Endothelial cell of umbilical vein (primary cell): ENCODE measurements at regions not wholly inside any gene's neighbourhood (a gene's known extent, or its start where the extent isn't known, plus 50 kb on each side); places are given as distances from the start of the nearest gene placed in this dataset.

Source experiments
- BruUV-seq: library from RNA; stranded (reverse); fragments of 400-500 nt; replicated peaks from 2 replicates; lab custom pipeline; 2021; lab: Mats Ljungman, UMichigan
- CTCF ChIA-PET: fragments of 300-600, 350-600 bp; sonication (Branson Sonifier 250); formaldehyde crosslinking; loops from one replicate; lab custom pipeline; 2021; ENCODE audit warnings: antibody characterized with exemption, inconsistent platforms; lab: Charles Lee
- POLR2A ChIA-PET: fragments of 300-600, 350-600 bp; sonication (Branson Sonifier 250); formaldehyde crosslinking; loops from one replicate; lab custom pipeline; 2021; ENCODE audit warnings: antibody characterized with exemption, inconsistent platforms; lab: Charles Lee
- DNase-seq: peaks from one replicate; pipeline ENCODE4 v3.0.0-alpha.2; 2011; ENCODE audit warnings: low read depth, low spot score
- FAIRE-seq: peaks from 2 replicates; lab custom pipeline; 2011; peaks lifted over from hg19 to GRCh38; lab: Jason Lieb, UNC
- H2AFZ ChIP-seq: 2 replicates; pipeline ENCODE4 v1.6.0; 2012; ENCODE audit warnings: low read depth, low read length, control low read depth, inconsistent platforms
- H3K27ac ChIP-seq: 2 replicates; pipeline ENCODE4 v1.5.1; 2011; ENCODE audit warnings: low read depth, mild to moderate bottlenecking, control low read depth, low read length, moderate library complexity; ENCODE audit not compliant: insufficient read depth
- H3K27me3 ChIP-seq, 2 experiments: 2 replicates each; pipeline versions ENCODE4 v1.6.0 to v1.6.1; 2011; ENCODE audit warnings: low read length in 2 of 2, mixed read lengths in 1 of 2; ENCODE audit not compliant: control insufficient read depth in 2 of 2, insufficient read depth in 2 of 2
- H3K36me3 ChIP-seq, 2 experiments: 2 replicates in 1 of 2; 3 replicates in 1 of 2; pipeline ENCODE4 v1.5.1; 2011; ENCODE audit warnings: low read length in 2 of 2, mild to moderate bottlenecking in 1 of 2, moderate library complexity in 1 of 2; ENCODE audit not compliant: control insufficient read depth in 2 of 2, insufficient read depth in 2 of 2; ENCODE audit errors: extremely low read depth in 1 of 2
- H3K4me1 ChIP-seq: 3 replicates; pipeline ENCODE4 v1.5.1; 2011; ENCODE audit warnings: mild to moderate bottlenecking, low read length; ENCODE audit not compliant: control insufficient read depth, insufficient read depth; ENCODE audit errors: extremely low read depth
- H3K4me2 ChIP-seq: 2 replicates; pipeline ENCODE4 v1.6.1; 2011; ENCODE audit warnings: low read length, control low read depth, mixed read lengths; ENCODE audit not compliant: insufficient read depth
- H3K4me3 ChIP-seq, 3 experiments: fragments of 200-600 bp in 1 of 3; sonication (generic), shearing (Covaris generic) in 1 of 3; replicated peaks in 1 of 3; 2 replicates each; pipeline ENCODE4 v1.5.1; 2011 to 2016; ENCODE audit warnings: control low read depth in 3 of 3, low read length in 3 of 3, mild to moderate bottlenecking in 2 of 3, inconsistent platforms in 1 of 3, low read depth in 1 of 3, moderate library complexity in 1 of 3; ENCODE audit not compliant: insufficient read depth in 1 of 3
- H3K79me2 ChIP-seq: 2 replicates; pipeline ENCODE4 v1.6.0; 2012; ENCODE audit warnings: low read length, inconsistent platforms; ENCODE audit not compliant: control insufficient read depth, insufficient read depth
- H3K9ac ChIP-seq: replicated peaks from 2 replicates; pipeline ENCODE3; 2011; ENCODE audit warnings: low read length, control low read depth; ENCODE audit not compliant: insufficient read depth; ENCODE audit errors: extremely low read depth
- H3K9me1 ChIP-seq: replicated peaks from 3 replicates; pipeline ENCODE4 v1.6.0; 2011; ENCODE audit warnings: mild to moderate bottlenecking, low read length; ENCODE audit not compliant: control insufficient read depth, insufficient read depth; ENCODE audit errors: extremely low read depth
- H3K9me3 ChIP-seq: replicated peaks from 2 replicates; pipeline ENCODE4 v1.5.1; 2012; ENCODE audit warnings: low read length, inconsistent platforms; ENCODE audit not compliant: control insufficient read depth, insufficient read depth
- H4K20me1 ChIP-seq: replicated peaks from 2 replicates; pipeline ENCODE3; 2011; ENCODE audit warnings: mild to moderate bottlenecking, low read length; ENCODE audit not compliant: control insufficient read depth, insufficient read depth; ENCODE audit errors: extremely low read depth
- EZH2 ChIP-seq: IDR thresholded peaks from 2 replicates; pipeline ENCODE4 v1.6.1; 2012; ENCODE audit warnings: borderline replicate concordance, low read depth, mild to moderate bottlenecking, moderate library complexity, low read length, inconsistent platforms; ENCODE audit not compliant: severe bottlenecking
- FOS ChIP-seq: IDR thresholded peaks from 2 replicates; pipeline ENCODE4 v1.6.1; 2011; ENCODE audit warnings: mild to moderate bottlenecking, low read length, moderate library complexity, borderline replicate concordance; ENCODE audit not compliant: insufficient read depth
- GATA2 ChIP-seq: IDR thresholded peaks from 2 replicates; pipeline ENCODE4 v1.7.0; 2011; ENCODE audit warnings: low read depth, mild to moderate bottlenecking, moderate library complexity, mixed read lengths, low read length; ENCODE audit not compliant: insufficient read length, insufficient read depth
- JUN ChIP-seq: IDR thresholded peaks from 2 replicates; pipeline ENCODE4 v1.6.1; 2011; ENCODE audit warnings: borderline replicate concordance, low read depth; ENCODE audit not compliant: insufficient read length, insufficient read depth
- MYC ChIP-seq: IDR thresholded peaks from one replicate; pipeline ENCODE4 v1.6.1; 2011; ENCODE audit warnings: mild to moderate bottlenecking, low read depth, low read length
- POLR2A ChIP-seq: IDR thresholded peaks from 2 replicates; pipeline ENCODE4 v1.6.1; 2012; ENCODE audit warnings: low read depth, mild to moderate bottlenecking, control low read depth, low read length
- POLR2AphosphoS5 ChIP-seq: IDR thresholded peaks from 2 replicates; pipeline ENCODE4 v1.6.1; 2012; ENCODE audit warnings: low read depth, mild to moderate bottlenecking, control low read depth, low read length, moderate library complexity; ENCODE audit not compliant: insufficient read depth
- dilution Hi-C: fragments of 300-500 bp; cut with MboI; formaldehyde crosslinking; loops from one replicate; pipeline ENCODE4 v1.15.0; 2019; ENCODE audit warnings: low sequenced_read_pairs; ENCODE audit not compliant: extremely low pct_ligation_motif_present
- intact Hi-C: fragments of 100-400 bp; cut with micrococcal nuclease; formaldehyde crosslinking; loops from one replicate; pipeline ENCODE4 v1.10.0; 2022
- TF ChIP-seq, protein P1 (sequence below): IDR thresholded peaks from 2 replicates; pipeline ENCODE4 v1.6.1; 2011; ENCODE audit not compliant: insufficient read depth, insufficient read length
- TF ChIP-seq, protein P2 (sequence below), 2 donors: IDR thresholded peaks; 1 replicate in 1 of 2; 2 replicates in 1 of 2; pipeline ENCODE4 v1.5.1; 2011; ENCODE audit warnings: low read length in 2 of 2, mild to moderate bottlenecking in 2 of 2, moderate library complexity in 2 of 2, control low read depth in 1 of 2, inconsistent platforms in 1 of 2, low read depth in 1 of 2; ENCODE audit not compliant: insufficient read depth in 1 of 2; ENCODE audit errors: extremely low read depth in 1 of 2

GRCh38 chr3:147760941-147761340 is 351.8 kb downstream of the ZIC1 start:
- BruUV-seq: no TSS peak
- Histone ChIP-seq H3K9me3 (no peaks in the 10 kb centered on the region), H3K4me2 (no peak overlapping the region), H3K9ac (no peak overlapping the region), H3K36me3 (no peaks in the 10 kb centered on the region), H2AFZ (no peak overlapping the region), H4K20me1 (no peaks in the 10 kb centered on the region), H3K4me1 (no peaks in the 10 kb centered on the region), H3K79me2 (no peaks in the 10 kb centered on the region), H3K9me1 (no peaks in the 10 kb centered on the region), H3K27ac (no peak overlapping the region), H3K4me3 (no peak overlapping the region), H3K27me3 (no peaks in the 10 kb centered on the region)
- dilution Hi-C loops: no loop called here
- TF ChIP-seq JUN: no peak
- TF ChIP-seq, protein P1, sequence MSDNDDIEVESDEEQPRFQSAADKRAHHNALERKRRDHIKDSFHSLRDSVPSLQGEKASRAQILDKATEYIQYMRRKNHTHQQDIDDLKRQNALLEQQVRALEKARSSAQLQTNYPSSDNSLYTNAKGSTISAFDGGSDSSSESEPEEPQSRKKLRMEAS: no peak
- TF ChIP-seq GATA2: no peak
- no peak for TF ChIP-seq EZH2
- TF ChIP-seq, protein P2, sequence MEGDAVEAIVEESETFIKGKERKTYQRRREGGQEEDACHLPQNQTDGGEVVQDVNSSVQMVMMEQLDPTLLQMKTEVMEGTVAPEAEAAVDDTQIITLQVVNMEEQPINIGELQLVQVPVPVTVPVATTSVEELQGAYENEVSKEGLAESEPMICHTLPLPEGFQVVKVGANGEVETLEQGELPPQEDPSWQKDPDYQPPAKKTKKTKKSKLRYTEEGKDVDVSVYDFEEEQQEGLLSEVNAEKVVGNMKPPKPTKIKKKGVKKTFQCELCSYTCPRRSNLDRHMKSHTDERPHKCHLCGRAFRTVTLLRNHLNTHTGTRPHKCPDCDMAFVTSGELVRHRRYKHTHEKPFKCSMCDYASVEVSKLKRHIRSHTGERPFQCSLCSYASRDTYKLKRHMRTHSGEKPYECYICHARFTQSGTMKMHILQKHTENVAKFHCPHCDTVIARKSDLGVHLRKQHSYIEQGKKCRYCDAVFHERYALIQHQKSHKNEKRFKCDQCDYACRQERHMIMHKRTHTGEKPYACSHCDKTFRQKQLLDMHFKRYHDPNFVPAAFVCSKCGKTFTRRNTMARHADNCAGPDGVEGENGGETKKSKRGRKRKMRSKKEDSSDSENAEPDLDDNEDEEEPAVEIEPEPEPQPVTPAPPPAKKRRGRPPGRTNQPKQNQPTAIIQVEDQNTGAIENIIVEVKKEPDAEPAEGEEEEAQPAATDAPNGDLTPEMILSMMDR (IDR thresholded peaks at IDR 0.05; ENCODE audit: extremely low read depth in 1 of 2, insufficient read depth in 1 of 2, low read depth in 1 of 2, low read length in 2 of 2): no peak
- no peak for TF ChIP-seq POLR2A
- no peak for TF ChIP-seq MYC
- no peak for TF ChIP-seq POLR2AphosphoS5
- no peak for TF ChIP-seq FOS
- ChIA-PET CTCF (interaction anchor here (1.4 kb wide), 1 partner anchor 10 kb away, joined by 4 read pairs; no protein-coding TSS in a partner anchor), POLR2A (no interaction called here)
- FAIRE-seq: no peak
- intact Hi-C loops: no loop called here
- no peak for DNase-seq
